CD14-positive monocyte (primary cell): ENCODE measurements at regions not wholly inside any gene's neighbourhood (a gene's known extent, or its start where the extent isn't known, plus 50 kb on each side); places are given as distances from the start of the nearest gene placed in this dataset.

ENCODE experiments used
- DNase-seq, 3 donors: peaks; one replicate each; pipeline ENCODE4 v3.0.0-alpha.2; 2011 to 2022
- H2AFZ ChIP-seq: 2 replicates; pipeline ENCODE4 v1.6.0; 2012; ENCODE audit warnings: mild to moderate bottlenecking, low read depth, low read length, inconsistent platforms; ENCODE audit not compliant: insufficient read depth, poor library complexity, severe bottlenecking
- H3K27ac ChIP-seq, 2 donors: 1 replicate in 1 of 2; 2 replicates in 1 of 2; pipeline ENCODE4 v1.5.1; 2012 to 2013; ENCODE audit warnings: low read length in 2 of 2, control low read depth in 1 of 2, inconsistent platforms in 1 of 2, low read depth in 1 of 2, mild to moderate bottlenecking in 1 of 2
- H3K27me3 ChIP-seq, 2 donors: one replicate each; pipeline versions ENCODE4 v1.6.0 to v1.6.1; 2011 to 2013; ENCODE audit warnings: low read length in 2 of 2; ENCODE audit not compliant: control insufficient read depth in 2 of 2, insufficient read depth in 2 of 2
- H3K36me3 ChIP-seq, 2 donors: replicated peaks in 1 of 2; 1 replicate in 1 of 2; 2 replicates in 1 of 2; pipeline versions ENCODE4 v1.5.1 to v1.6.1; 2012 to 2013; ENCODE audit warnings: low read length in 2 of 2, control low read depth in 1 of 2, inconsistent platforms in 1 of 2, mild to moderate bottlenecking in 1 of 2; ENCODE audit not compliant: insufficient read depth in 2 of 2, control insufficient read depth in 1 of 2
- H3K4me1 ChIP-seq, 2 donors: 1 replicate in 1 of 2; 2 replicates in 1 of 2; pipeline versions ENCODE4 v1.5.1 to v1.6.1; 2012 to 2013; ENCODE audit warnings: low read length in 2 of 2, control low read depth in 1 of 2, inconsistent platforms in 1 of 2, mild to moderate bottlenecking in 1 of 2, moderate library complexity in 1 of 2; ENCODE audit not compliant: insufficient read depth in 2 of 2, control insufficient read depth in 1 of 2
- H3K4me2 ChIP-seq: replicated peaks from 2 replicates; pipeline ENCODE3; 2012; ENCODE audit warnings: low read length, moderate library complexity, mild to moderate bottlenecking; ENCODE audit not compliant: poor library complexity, severe bottlenecking; ENCODE audit errors: extremely low read depth
- H3K4me3 ChIP-seq, 3 experiments: fragments of 200-600 bp in 1 of 3; sonication (generic) in 1 of 3; replicated peaks in 1 of 3; 1 replicate in 2 of 3; 2 replicates in 1 of 3; pipeline ENCODE4 v1.5.1; 2011 to 2013; ENCODE audit warnings: low read length in 3 of 3, mild to moderate bottlenecking in 3 of 3, control low read depth in 2 of 3, low read depth in 2 of 3, inconsistent platforms in 1 of 3, moderate library complexity in 1 of 3
- H3K79me2 ChIP-seq: 2 replicates; pipeline ENCODE4 v1.6.0; 2012; ENCODE audit warnings: mild to moderate bottlenecking, control low read depth, inconsistent platforms, low read length, moderate library complexity; ENCODE audit not compliant: insufficient read depth
- H3K9ac ChIP-seq: 2 replicates; pipeline ENCODE4 v1.6.0; 2017; ENCODE audit warnings: low read length, mild to moderate bottlenecking; ENCODE audit not compliant: insufficient read depth, poor library complexity, severe bottlenecking
- H3K9me3 ChIP-seq, 2 donors: replicated peaks in 1 of 2; 1 replicate in 1 of 2; 2 replicates in 1 of 2; pipeline versions ENCODE4 v1.5.1 to v1.6.1; 2012 to 2013; ENCODE audit warnings: low read length in 2 of 2, control low read depth in 1 of 2; ENCODE audit not compliant: control insufficient read depth in 1 of 2, insufficient read depth in 1 of 2
- H4K20me1 ChIP-seq: 2 replicates; pipeline ENCODE4 v1.6.0; 2012; ENCODE audit warnings: mild to moderate bottlenecking, low read length, control low read depth, moderate library complexity; ENCODE audit not compliant: insufficient read depth
- H3K27ac Mint-ChIP-seq, 7 donors: one replicate each; pipeline ENCODE4 v1.8.0; 2020; ENCODE audit warnings: mild to moderate bottlenecking in 7 of 7, mixed read lengths in 7 of 7, moderate library complexity in 6 of 7, inconsistent platforms in 2 of 7
- H3K27me3 Mint-ChIP-seq, 3 donors: one replicate each; pipeline ENCODE4 v1.8.0; 2021 to 2022; ENCODE audit warnings: low read depth in 3 of 3, mild to moderate bottlenecking in 3 of 3, mixed read lengths in 3 of 3, moderate library complexity in 3 of 3, inconsistent platforms in 1 of 3
- H3K36me3 Mint-ChIP-seq, 2 donors: one replicate each; pipeline ENCODE4 v1.8.0; 2020; ENCODE audit warnings: mixed read lengths in 2 of 2, inconsistent platforms in 1 of 2, mild to moderate bottlenecking in 1 of 2
- H3K4me1 Mint-ChIP-seq: one replicate; pipeline ENCODE4 v1.8.0; 2020; ENCODE audit warnings: mild to moderate bottlenecking, mixed read lengths
- H3K4me3 Mint-ChIP-seq, 2 donors: one replicate each; pipeline ENCODE4 v1.8.0; 2020; ENCODE audit warnings: mild to moderate bottlenecking in 2 of 2, mixed read lengths in 2 of 2, moderate library complexity in 1 of 2
- H3K9me3 Mint-ChIP-seq, 7 donors: one replicate each; pipeline ENCODE4 v1.8.0; 2020 to 2022; ENCODE audit warnings: mixed read lengths in 7 of 7, mild to moderate bottlenecking in 6 of 7, moderate library complexity in 6 of 7, inconsistent platforms in 2 of 7
- CTCF ChIP-seq: fragments of 200-600 bp; IDR thresholded peaks from one replicate; pipeline ENCODE4 v1.8.0; 2022; ENCODE audit warnings: antibody characterized with exemption, mild to moderate bottlenecking
- WGBS: methylation state at CpG from one replicate; pipeline ENCODE4 v1.1.5; 2013; ENCODE audit warnings: missing lambda C conversion rate; ENCODE audit not compliant: insufficient coverage; 5-methylcytosine and 5-hydroxymethylcytosine counted together
- intact Hi-C, 2 donors: fragments of 100-400 bp; cut with micrococcal nuclease; formaldehyde crosslinking; loops; one replicate each; pipeline versions ENCODE4 v1.15.0 to v1.15.1; 2023

GRCh38 chr5:30117135-30117534 is 1076.4 kb upstream of the CDH6 start:
- no peak overlapping the region for H3K4me3 Mint-ChIP-seq
- H3K4me3 ChIP-seq, result no peak overlapping the region
- H3K9me3 Mint-ChIP-seq, result peaks cover under 1 to 7% (median 3%) of the 10 kb centered on the region in 7 donors
- H3K4me2 ChIP-seq, result no peak overlapping the region
- DNase-seq, result no peak
- H4K20me1 ChIP-seq, result no peaks in the 10 kb centered on the region
- H3K27me3 ChIP-seq, result no peaks in the 10 kb centered on the region
- no peaks in the 10 kb centered on the region for H3K36me3 ChIP-seq
- TF ChIP-seq CTCF, result no peak
- no peaks in the 10 kb centered on the region for H3K79me2 ChIP-seq
- no peak overlapping the region for H2AFZ ChIP-seq
- H3K9ac ChIP-seq, result no peak overlapping the region
- no peaks in the 10 kb centered on the region for H3K36me3 Mint-ChIP-seq
- H3K4me1 Mint-ChIP-seq, result no peaks in the 10 kb centered on the region
- no peaks in the 10 kb centered on the region for H3K9me3 ChIP-seq
- H3K27ac ChIP-seq, result no peak overlapping the region
- no peaks in the 10 kb centered on the region for H3K27me3 Mint-ChIP-seq
- intact Hi-C loops, result no loop called here
- H3K4me1 ChIP-seq, result no peaks in the 10 kb centered on the region
- no peak overlapping the region for H3K27ac Mint-ChIP-seq

- Mint-ChIP-seq H3K27ac (no peak overlapping the region), H3K27me3 (no peaks in the 10 kb centered on the region), H3K9me3 (peaks cover 0 to 7% (median 2%) of the 10 kb centered on the region in 7 donors), H3K4me3 (no peak overlapping the region), H3K36me3 (no peaks in the 10 kb centered on the region), H3K4me1 (no peaks in the 10 kb centered on the region)
- no peak overlapping the region for H2AFZ ChIP-seq
- H3K79me2 ChIP-seq, result no peaks in the 10 kb centered on the region
- TF ChIP-seq CTCF, result no peak
- no peak overlapping the region for H3K4me3 ChIP-seq
- H3K4me1 ChIP-seq, result no peaks in the 10 kb centered on the region
- H3K4me2 ChIP-seq, result no peak overlapping the region
- intact Hi-C loops, result no loop called here
- H4K20me1 ChIP-seq, result no peaks in the 10 kb centered on the region
- no peak for DNase-seq
- 100% methylated on average over 1 of the region's 4 CpGs for WGBS
- no peaks in the 10 kb centered on the region for H3K9me3 ChIP-seq
- no peak overlapping the region for H3K27ac ChIP-seq
- H3K27me3 ChIP-seq, result no peaks in the 10 kb centered on the region
- no peak overlapping the region for H3K9ac ChIP-seq
- H3K36me3 ChIP-seq, result no peaks in the 10 kb centered on the region
These were observed 1079.9 kb upstream of the CDH6 start for GRCh38 chr5:30113542-30113941.
